H1 (cell line): ENCODE measurements at regions not wholly inside any gene's neighbourhood (a gene's known extent, or its start where the extent isn't known, plus 50 kb on each side); places are given as distances from the start of the nearest gene placed in this dataset.

Source experiments
- EP300 ChIP-seq, 2 experiments: IDR thresholded peaks; 1 replicate in 1 of 2; 2 replicates in 1 of 2; pipeline ENCODE4 v1.6.1; 2011 to 2012; ENCODE audit warnings: low read depth in 2 of 2, low read length in 2 of 2, mild to moderate bottlenecking in 2 of 2, borderline replicate concordance in 1 of 2, inconsistent platforms in 1 of 2, moderate library complexity in 1 of 2
- HDAC2 ChIP-seq, 2 experiments: fragments of 300-600 bp in 1 of 2; sonication (generic) in 1 of 2; IDR thresholded peaks; 2 replicates each; pipeline ENCODE4 v1.6.1; 2011 to 2012; ENCODE audit warnings: low read depth in 2 of 2, low read length in 2 of 2, mild to moderate bottlenecking in 2 of 2, moderate library complexity in 2 of 2, borderline replicate concordance in 1 of 2, inconsistent platforms in 1 of 2
- POLR2A ChIP-seq, 2 experiments: IDR thresholded peaks; 1 replicate in 1 of 2; 2 replicates in 1 of 2; pipeline ENCODE4 v1.6.1; 2011; ENCODE audit warnings: low read depth in 2 of 2, low read length in 2 of 2, mild to moderate bottlenecking in 2 of 2; ENCODE audit errors: control extremely low read depth in 1 of 2
- SAP30 ChIP-seq: fragments of 300-600 bp; sonication (generic); IDR thresholded peaks from 2 replicates; pipeline ENCODE4 v1.7.1; 2012; ENCODE audit warnings: low read length, moderate library complexity, mild to moderate bottlenecking, inconsistent platforms; ENCODE audit not compliant: insufficient read depth, insufficient replicate concordance
- SIN3A ChIP-seq, 2 experiments: IDR thresholded peaks in 1 of 2; conservative IDR thresholded peaks in 1 of 2; 2 replicates each; pipeline ENCODE4 v1.6.1; 2011 to 2012; ENCODE audit warnings: low read length in 2 of 2, improper control_type of control experiment in 1 of 2, low read depth in 1 of 2, mild to moderate bottlenecking in 1 of 2
- YY1 ChIP-seq: IDR thresholded peaks from 2 replicates; pipeline ENCODE4 v1.6.1; 2011; ENCODE audit warnings: low read depth, mild to moderate bottlenecking, low read length
- TF ChIP-seq, protein P1 (sequence below): IDR thresholded peaks from 2 replicates; pipeline ENCODE4 v1.6.1; 2011; ENCODE audit warnings: low read length, improper control_type of control experiment

DNA sequence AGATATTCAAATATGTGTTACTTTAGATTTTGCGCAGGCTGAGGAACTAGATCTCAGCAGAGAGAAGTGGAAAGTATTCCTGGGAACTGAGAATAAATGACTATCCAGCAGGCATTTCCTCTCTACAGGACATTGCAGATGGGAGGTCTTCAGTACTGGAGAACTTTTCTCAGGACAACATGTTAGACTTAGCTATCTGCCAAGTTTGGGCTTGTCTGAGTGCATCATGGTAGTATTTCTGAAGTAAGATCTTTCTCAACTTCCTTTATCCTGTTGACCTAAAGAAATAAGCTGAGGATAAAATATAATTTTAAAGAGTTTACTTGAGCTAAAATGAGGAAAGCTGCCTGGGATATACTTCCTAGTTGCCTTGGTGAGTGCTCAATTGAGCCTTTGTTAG, 167.9 kb upstream of the BCHE start:
- no peak for TF ChIP-seq SIN3A (conservative IDR thresholded peaks at IDR 0.05 in 1 of 2, IDR thresholded peaks at IDR 0.05 in 1 of 2; ENCODE audit: low read depth in 1 of 2, low read length in 2 of 2)
- no peak for TF ChIP-seq YY1
- TF ChIP-seq POLR2A (IDR thresholded peaks at IDR 0.05; ENCODE audit: control extremely low read depth in 1 of 2, low read depth in 2 of 2, low read length in 2 of 2) = no peak
- TF ChIP-seq, protein P1, sequence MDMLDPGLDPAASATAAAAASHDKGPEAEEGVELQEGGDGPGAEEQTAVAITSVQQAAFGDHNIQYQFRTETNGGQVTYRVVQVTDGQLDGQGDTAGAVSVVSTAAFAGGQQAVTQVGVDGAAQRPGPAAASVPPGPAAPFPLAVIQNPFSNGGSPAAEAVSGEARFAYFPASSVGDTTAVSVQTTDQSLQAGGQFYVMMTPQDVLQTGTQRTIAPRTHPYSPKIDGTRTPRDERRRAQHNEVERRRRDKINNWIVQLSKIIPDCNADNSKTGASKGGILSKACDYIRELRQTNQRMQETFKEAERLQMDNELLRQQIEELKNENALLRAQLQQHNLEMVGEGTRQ = no peak
- no peak for TF ChIP-seq EP300 (IDR thresholded peaks at IDR 0.05; ENCODE audit: borderline replicate concordance in 1 of 2, low read depth in 2 of 2, low read length in 2 of 2)
- no peak for TF ChIP-seq HDAC2 (IDR thresholded peaks at IDR 0.05; ENCODE audit: borderline replicate concordance in 1 of 2, low read depth in 2 of 2, low read length in 2 of 2)
- TF ChIP-seq SAP30 = no peak
